ENCODE measurements at regions not wholly inside any gene's neighbourhood (a gene's known extent, or its start where the extent isn't known, plus 50 kb on each side); places are given as distances from the start of the nearest gene placed in this dataset.

DNA sequence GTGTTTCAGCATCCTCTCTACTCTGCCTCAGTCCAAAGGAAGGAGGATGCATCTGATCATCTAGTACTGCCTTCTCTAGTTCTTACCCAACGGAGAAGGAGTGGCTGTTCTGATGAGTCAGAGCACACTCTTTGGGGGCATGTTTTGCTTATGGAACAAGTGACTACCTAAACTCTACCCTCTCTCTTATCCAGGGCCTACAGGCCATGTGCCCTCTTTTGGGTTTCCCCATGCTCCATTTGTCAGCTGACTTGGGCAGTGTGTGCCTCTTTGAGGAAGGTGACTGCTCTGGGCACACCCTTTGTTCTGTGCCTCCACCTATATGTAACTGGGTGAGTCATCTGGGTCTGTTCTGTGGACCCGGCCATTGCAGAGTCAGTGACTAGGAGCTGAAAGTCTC is 89.6 kb upstream of the BNC2 start:
- TF ChIP-seq RAD21 (IDR thresholded peaks at IDR 0.05; ENCODE audit: low read depth) (no peak), YY1 (IDR thresholded peaks at IDR 0.05; ENCODE audit: low read depth) (no peak), TAF1 (IDR thresholded peaks at IDR 0.05; ENCODE audit: low read depth) (no peak)
- TF ChIP-seq, protein P1, sequence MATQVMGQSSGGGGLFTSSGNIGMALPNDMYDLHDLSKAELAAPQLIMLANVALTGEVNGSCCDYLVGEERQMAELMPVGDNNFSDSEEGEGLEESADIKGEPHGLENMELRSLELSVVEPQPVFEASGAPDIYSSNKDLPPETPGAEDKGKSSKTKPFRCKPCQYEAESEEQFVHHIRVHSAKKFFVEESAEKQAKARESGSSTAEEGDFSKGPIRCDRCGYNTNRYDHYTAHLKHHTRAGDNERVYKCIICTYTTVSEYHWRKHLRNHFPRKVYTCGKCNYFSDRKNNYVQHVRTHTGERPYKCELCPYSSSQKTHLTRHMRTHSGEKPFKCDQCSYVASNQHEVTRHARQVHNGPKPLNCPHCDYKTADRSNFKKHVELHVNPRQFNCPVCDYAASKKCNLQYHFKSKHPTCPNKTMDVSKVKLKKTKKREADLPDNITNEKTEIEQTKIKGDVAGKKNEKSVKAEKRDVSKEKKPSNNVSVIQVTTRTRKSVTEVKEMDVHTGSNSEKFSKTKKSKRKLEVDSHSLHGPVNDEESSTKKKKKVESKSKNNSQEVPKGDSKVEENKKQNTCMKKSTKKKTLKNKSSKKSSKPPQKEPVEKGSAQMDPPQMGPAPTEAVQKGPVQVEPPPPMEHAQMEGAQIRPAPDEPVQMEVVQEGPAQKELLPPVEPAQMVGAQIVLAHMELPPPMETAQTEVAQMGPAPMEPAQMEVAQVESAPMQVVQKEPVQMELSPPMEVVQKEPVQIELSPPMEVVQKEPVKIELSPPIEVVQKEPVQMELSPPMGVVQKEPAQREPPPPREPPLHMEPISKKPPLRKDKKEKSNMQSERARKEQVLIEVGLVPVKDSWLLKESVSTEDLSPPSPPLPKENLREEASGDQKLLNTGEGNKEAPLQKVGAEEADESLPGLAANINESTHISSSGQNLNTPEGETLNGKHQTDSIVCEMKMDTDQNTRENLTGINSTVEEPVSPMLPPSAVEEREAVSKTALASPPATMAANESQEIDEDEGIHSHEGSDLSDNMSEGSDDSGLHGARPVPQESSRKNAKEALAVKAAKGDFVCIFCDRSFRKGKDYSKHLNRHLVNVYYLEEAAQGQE (IDR thresholded peaks at IDR 0.05; ENCODE audit: low read depth), result no peak
- TF ChIP-seq, protein P2, sequence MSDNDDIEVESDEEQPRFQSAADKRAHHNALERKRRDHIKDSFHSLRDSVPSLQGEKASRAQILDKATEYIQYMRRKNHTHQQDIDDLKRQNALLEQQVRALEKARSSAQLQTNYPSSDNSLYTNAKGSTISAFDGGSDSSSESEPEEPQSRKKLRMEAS (IDR thresholded peaks at IDR 0.05), result no peak
